GM23338 (cell line): ENCODE measurements at regions not wholly inside any gene's neighbourhood (a gene's known extent, or its start where the extent isn't known, plus 50 kb on each side); places are given as distances from the start of the nearest gene placed in this dataset.

Experiments
- ATAC-seq: fragments of 200-7000 bp; cut with Tn5 transposase; 3 replicates; pipeline ENCODE4 v1.9.1; 2020
- DNase-seq: peaks from one replicate; pipeline ENCODE4 v3.0.0-alpha.2; 2015; ENCODE audit warnings: low spot score
- H2AFZ ChIP-seq: fragments of 200-600 bp; sonication (generic); 2 replicates; pipeline ENCODE4 v1.8.0; 2016; ENCODE audit warnings: antibody characterized with exemption, mild to moderate bottlenecking, moderate library complexity
- H3F3A ChIP-seq: fragments of 200-600 bp; sonication (generic); replicated peaks from 2 replicates; pipeline ENCODE4 v1.8.0; 2017; ENCODE audit warnings: antibody characterized with exemption, mixed run types, low read depth
- H3K27ac ChIP-seq: fragments of 200-600 bp; sonication (generic); 2 replicates; pipeline ENCODE4 v1.6.1; 2016; ENCODE audit warnings: low read depth
- H3K27me3 ChIP-seq: fragments of 200-600 bp; sonication (generic); 2 replicates; pipeline ENCODE4 v1.8.0; 2016; ENCODE audit warnings: mild to moderate bottlenecking, mixed run types, moderate library complexity; ENCODE audit not compliant: insufficient read depth
- H3K36me3 ChIP-seq: fragments of 200-600 bp; sonication (generic); 2 replicates; pipeline ENCODE4 v1.8.0; 2016; ENCODE audit warnings: mild to moderate bottlenecking; ENCODE audit not compliant: insufficient read depth
- H3K4me1 ChIP-seq: fragments of 200-600 bp; sonication (generic); 2 replicates; pipeline ENCODE4 v1.8.0; 2016; ENCODE audit warnings: mild to moderate bottlenecking, moderate library complexity; ENCODE audit not compliant: insufficient read depth
- H3K4me2 ChIP-seq: fragments of 200-600 bp; sonication (generic); 2 replicates; pipeline ENCODE4 v1.7.1; 2017; ENCODE audit warnings: mixed run types
- H3K4me3 ChIP-seq: fragments of 200-600 bp; sonication (generic); 2 replicates; pipeline ENCODE4 v1.6.1; 2016; ENCODE audit warnings: mixed run types
- H3K79me2 ChIP-seq: fragments of 200-600 bp; sonication (generic); replicated peaks from 2 replicates; pipeline ENCODE4 v1.8.0; 2017; ENCODE audit warnings: mild to moderate bottlenecking; ENCODE audit not compliant: insufficient read depth
- H3K9me2 ChIP-seq: fragments of 200-600 bp; sonication (generic); 2 replicates; pipeline ENCODE4 v1.8.0; 2017; ENCODE audit not compliant: insufficient read depth
- H4K20me1 ChIP-seq: fragments of 200-600 bp; sonication (generic); replicated peaks from 2 replicates; pipeline ENCODE4 v1.8.0; 2017; ENCODE audit warnings: mild to moderate bottlenecking; ENCODE audit not compliant: insufficient read depth
- H3K27ac Mint-ChIP-seq: 2 replicates; pipeline ENCODE4 v1.8.0; 2020; ENCODE audit warnings: inconsistent platforms, mild to moderate bottlenecking, moderate library complexity, mixed read lengths
- H3K27me3 Mint-ChIP-seq: 3 replicates; pipeline ENCODE4 v1.8.0; 2022; ENCODE audit warnings: low read depth, mild to moderate bottlenecking, moderate library complexity, mixed read lengths, inconsistent platforms; ENCODE audit not compliant: insufficient read depth, poor library complexity
- H3K36me3 Mint-ChIP-seq: 3 replicates; pipeline ENCODE4 v1.8.0; 2021; ENCODE audit warnings: low read depth, mild to moderate bottlenecking, inconsistent platforms, moderate library complexity, mixed read lengths
- H3K4me1 Mint-ChIP-seq: 3 replicates; pipeline ENCODE4 v1.8.0; 2020; ENCODE audit warnings: mild to moderate bottlenecking, inconsistent platforms, mixed read lengths
- H3K4me3 Mint-ChIP-seq: 3 replicates; pipeline ENCODE4 v1.8.0; 2021; ENCODE audit warnings: moderate library complexity, mild to moderate bottlenecking, inconsistent platforms, mixed read lengths
- H3K9me3 Mint-ChIP-seq: 3 replicates; pipeline ENCODE4 v1.8.0; 2020; ENCODE audit warnings: moderate library complexity, mild to moderate bottlenecking, inconsistent platforms, mixed read lengths
- CREB1 ChIP-seq: fragments of 250-450 bp; sonication (Bioruptor Pico); IDR thresholded peaks from 2 replicates; pipeline ENCODE4 v1.5.0; 2020; ENCODE audit warnings: low read depth, mild to moderate bottlenecking, moderate library complexity
- JUNB ChIP-seq: IDR thresholded peaks from one replicate; pipeline ENCODE4 v1.6.1; 2016; ENCODE audit warnings: antibody characterized with exemption; ENCODE audit not compliant: unreplicated experiment
- STAT1 ChIP-seq: IDR thresholded peaks from one replicate; pipeline ENCODE4 v1.6.1; 2016; ENCODE audit warnings: antibody characterized with exemption; ENCODE audit not compliant: unreplicated experiment

DNA sequence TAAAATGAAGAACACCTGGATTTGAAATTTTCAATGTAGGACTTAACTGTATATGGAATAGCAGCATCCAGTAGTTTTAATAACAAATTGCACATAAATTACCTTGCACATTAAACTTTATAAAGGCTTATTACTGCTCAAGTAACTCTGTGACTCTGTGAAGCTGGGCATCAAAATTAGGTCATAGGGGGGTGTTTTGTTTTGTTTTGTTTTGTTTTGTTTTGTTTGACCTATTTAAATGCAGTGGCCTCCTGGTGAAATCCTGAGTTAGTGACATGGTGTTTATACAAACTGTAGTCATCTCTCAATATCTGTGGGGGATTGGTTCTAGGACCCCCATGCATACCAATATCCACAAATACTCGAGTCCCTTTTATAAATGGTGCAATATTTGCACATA, 51.9 kb upstream of the ADAD1 start:
- H3K4me2 ChIP-seq, result no peak overlapping the region
- H2AFZ ChIP-seq, result no peak overlapping the region
- Mint-ChIP-seq H3K27me3 (no peaks in the 10 kb centered on the region), H3K36me3 (peaks cover 2% of the 10 kb centered on the region; the same call in 2 of the 3 replicates), H3K9me3 (no peaks in the 10 kb centered on the region), H3K4me3 (no peak overlapping the region), H3K27ac (no peak overlapping the region), H3K4me1 (no peaks in the 10 kb centered on the region)
- no peaks in the 10 kb centered on the region for H3K79me2 ChIP-seq
- H3F3A ChIP-seq, result no peaks in the 10 kb centered on the region
- ATAC-seq, result no peak
- no peaks in the 10 kb centered on the region for H3K27me3 ChIP-seq
- DNase-seq, result no peak
- no peaks in the 10 kb centered on the region for H3K36me3 ChIP-seq
- no peak overlapping the region for H3K27ac ChIP-seq
- H4K20me1 ChIP-seq, result no peaks in the 10 kb centered on the region
- no peaks in the 10 kb centered on the region for H3K9me2 ChIP-seq
- H3K4me1 ChIP-seq, result no peaks in the 10 kb centered on the region
- no peak for TF ChIP-seq JUNB
- H3K4me3 ChIP-seq, result no peak overlapping the region

DNA sequence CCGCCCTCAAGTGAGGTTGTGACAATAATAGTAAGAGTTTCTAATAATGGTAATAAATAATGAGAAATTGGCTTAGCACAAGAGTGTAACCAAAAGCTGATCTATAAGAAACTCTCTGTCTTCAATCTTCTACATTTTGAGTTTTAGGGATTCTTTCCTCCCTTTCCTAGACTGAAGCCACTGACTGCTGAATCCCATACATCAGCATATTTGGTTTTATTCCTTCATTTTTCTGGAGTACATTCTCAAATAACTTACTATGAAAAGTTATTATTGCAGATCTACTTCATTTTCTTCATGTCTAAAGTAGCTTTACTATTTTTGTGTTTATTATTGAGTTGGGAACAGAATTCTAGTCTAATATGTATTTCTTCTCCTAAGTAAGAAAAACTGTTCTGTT, 49.9 kb upstream of the ADAD1 start:
- TF ChIP-seq STAT1 (no peak), CREB1 (no peak)
- H3K27me3 ChIP-seq, result no peaks in the 10 kb centered on the region
- no peaks in the 10 kb centered on the region for H3K79me2 ChIP-seq
- no peaks in the 10 kb centered on the region for H3K9me2 ChIP-seq
- Mint-ChIP-seq H3K36me3 (peaks cover 3% of the 10 kb centered on the region; the same call in 2 of the 3 replicates), H3K9me3 (no peaks in the 10 kb centered on the region), H3K27me3 (no peaks in the 10 kb centered on the region), H3K4me3 (no peak overlapping the region), H3K4me1 (no peaks in the 10 kb centered on the region), H3K27ac (no peak overlapping the region)
- ATAC-seq, result no peak
- H3F3A ChIP-seq, result no peaks in the 10 kb centered on the region
- no peaks in the 10 kb centered on the region; the same call in 1 of the 2 replicates for H3K36me3 ChIP-seq
- no peak for DNase-seq
- no peaks in the 10 kb centered on the region for H4K20me1 ChIP-seq
- no peak overlapping the region for H3K4me2 ChIP-seq
- no peaks in the 10 kb centered on the region for H3K4me1 ChIP-seq
- no peak overlapping the region for H2AFZ ChIP-seq
- no peak overlapping the region for H3K4me3 ChIP-seq
- H3K27ac ChIP-seq, result no peak overlapping the region
